H1 (cell line): ENCODE measurements at regions not wholly inside any gene's neighbourhood (a gene's known extent, or its start where the extent isn't known, plus 50 kb on each side); places are given as distances from the start of the nearest gene placed in this dataset.

Experiments
- CTCF ChIA-PET: fragments of 300-600 bp; sonication (Branson Sonifier 250); formaldehyde crosslinking; loops from one replicate; lab custom pipeline; 2021; ENCODE audit not compliant: partially characterized antibody; lab: Charles Lee
- POLR2A ChIA-PET: fragments of 300-600 bp; sonication (Branson Sonifier 250); formaldehyde crosslinking; loops from one replicate; lab custom pipeline; 2021; ENCODE audit warnings: inconsistent platforms; ENCODE audit not compliant: partially characterized antibody; lab: Charles Lee
- DNase-seq, 2 experiments: peaks; one replicate each; pipeline versions ENCODE4 v3.0.0 to v3.0.0-alpha.2; 2010 to 2022; ENCODE audit warnings: low spot score in 2 of 2, low read depth in 1 of 2, mixed read lengths in 1 of 2
- FAIRE-seq: peaks from 2 replicates; lab custom pipeline; 2011; peaks lifted over from hg19 to GRCh38; lab: Jason Lieb, UNC
- H2AFZ ChIP-seq: 2 replicates; pipeline ENCODE4 v1.8.1; 2012; ENCODE audit warnings: low read length, inconsistent platforms
- H2AK5ac ChIP-seq: 2 replicates; pipeline ENCODE4 v1.6.1; 2013; ENCODE audit warnings: low read depth, low read length
- H2BK120ac ChIP-seq: replicated peaks from 2 replicates; pipeline ENCODE3; 2013; ENCODE audit warnings: low read depth, low read length, inconsistent platforms
- H2BK12ac ChIP-seq: 2 replicates; pipeline ENCODE4 v1.6.1; 2013; ENCODE audit warnings: low read depth, low read length
- H2BK15ac ChIP-seq: 2 replicates; pipeline ENCODE4 v1.6.1; 2013; ENCODE audit warnings: low read length
- H2BK20ac ChIP-seq: 2 replicates; pipeline ENCODE4 v1.6.1; 2013; ENCODE audit warnings: low read length
- H2BK5ac ChIP-seq: 2 replicates; pipeline ENCODE4 v1.6.1; 2013; ENCODE audit warnings: low read depth, low read length
- H3K14ac ChIP-seq: 2 replicates; pipeline ENCODE4 v1.6.1; 2013; ENCODE audit warnings: inconsistent platforms; ENCODE audit not compliant: insufficient read length
- H3K18ac ChIP-seq: 2 replicates; pipeline ENCODE4 v1.6.1; 2013; ENCODE audit warnings: low read length; ENCODE audit errors: extremely low read depth
- H3K23ac ChIP-seq: 2 replicates; pipeline ENCODE4 v1.6.1; 2013; ENCODE audit warnings: inconsistent platforms; ENCODE audit not compliant: insufficient read length
- H3K23me2 ChIP-seq: 2 replicates; pipeline ENCODE4 v1.6.1; 2013; ENCODE audit warnings: low read depth, low read length
- H3K27ac ChIP-seq: 2 replicates; pipeline ENCODE4 v1.6.1; 2011; ENCODE audit warnings: low read depth, low read length, inconsistent platforms
- H3K27me3 ChIP-seq, 4 experiments: replicated peaks in 1 of 4; 1 replicate in 1 of 4; 2 replicates in 3 of 4; pipeline versions ENCODE4 v1.6.1 to v1.8.1; 2011 to 2013; ENCODE audit warnings: low read length in 3 of 4, mild to moderate bottlenecking in 3 of 4, inconsistent platforms in 2 of 4, mixed read lengths in 2 of 4, moderate library complexity in 1 of 4; ENCODE audit not compliant: control insufficient read depth in 3 of 4, insufficient read depth in 3 of 4; ENCODE audit errors: extremely low read depth in 1 of 4
- H3K36me3 ChIP-seq, 4 experiments: 2 replicates each; pipeline versions ENCODE4 v1.6.1 to v1.8.1; 2011 to 2013; ENCODE audit warnings: mild to moderate bottlenecking in 4 of 4, low read length in 3 of 4, moderate library complexity in 2 of 4, control low read depth in 1 of 4, inconsistent platforms in 1 of 4; ENCODE audit not compliant: insufficient read depth in 4 of 4, control insufficient read depth in 2 of 4
- H3K4ac ChIP-seq: replicated peaks from 2 replicates; pipeline ENCODE3; 2013; ENCODE audit warnings: low read length, low read depth, mixed read lengths, inconsistent platforms; ENCODE audit not compliant: insufficient read length
- H3K4me1 ChIP-seq, 4 experiments: replicated peaks in 1 of 4; 1 replicate in 1 of 4; 2 replicates in 3 of 4; pipeline versions ENCODE4 v1.6.1 to v1.8.1; 2011 to 2013; ENCODE audit warnings: low read length in 3 of 4, inconsistent platforms in 2 of 4, mixed read lengths in 1 of 4; ENCODE audit not compliant: insufficient read depth in 4 of 4, control insufficient read depth in 3 of 4
- H3K4me2 ChIP-seq, 2 experiments: 2 replicates each; pipeline versions ENCODE4 v1.6.1 to v1.8.1; 2011 to 2013; ENCODE audit warnings: low read depth in 2 of 2, low read length in 2 of 2, control low read depth in 1 of 2, inconsistent platforms in 1 of 2, mild to moderate bottlenecking in 1 of 2; ENCODE audit not compliant: insufficient read depth in 1 of 2
- H3K4me3 ChIP-seq, 4 experiments: fragments of 200-600, 300-600 bp in 1 of 4; sonication (generic), shearing (Covaris generic), sonication (Bioruptor Twin) in 1 of 4; 2 replicates each; pipeline versions ENCODE4 v1.5.1 to v1.8.1; 2011 to 2016; ENCODE audit warnings: low read length in 4 of 4, low read depth in 3 of 4, control low read depth in 2 of 4, inconsistent platforms in 2 of 4, mild to moderate bottlenecking in 2 of 4, mixed read lengths in 1 of 4, moderate library complexity in 1 of 4; ENCODE audit not compliant: insufficient read depth in 2 of 4; ENCODE audit errors: extremely low read depth in 1 of 4
- H3K56ac ChIP-seq: replicated peaks from 2 replicates; pipeline ENCODE3; 2013; ENCODE audit warnings: low read depth, mild to moderate bottlenecking, mixed read lengths, low read length, inconsistent platforms; ENCODE audit not compliant: insufficient read length
- H3K79me1 ChIP-seq: 2 replicates; pipeline ENCODE4 v1.6.1; 2013; ENCODE audit warnings: low read depth, low read length, control low read depth
- H3K79me2 ChIP-seq, 2 experiments: 2 replicates each; pipeline versions ENCODE4 v1.6.1 to v1.8.1; 2012 to 2013; ENCODE audit warnings: low read length in 2 of 2, mild to moderate bottlenecking in 2 of 2, inconsistent platforms in 1 of 2; ENCODE audit not compliant: insufficient read depth in 2 of 2, control insufficient read depth in 1 of 2
- H3K9ac ChIP-seq, 4 experiments: replicated peaks in 1 of 4; 1 replicate in 1 of 4; 2 replicates in 3 of 4; pipeline versions ENCODE4 v1.6.1 to v1.8.1; 2011 to 2013; ENCODE audit warnings: low read depth in 3 of 4, low read length in 3 of 4, control low read depth in 2 of 4, mild to moderate bottlenecking in 2 of 4, moderate library complexity in 2 of 4, inconsistent platforms in 1 of 4; ENCODE audit errors: extremely low read depth in 1 of 4
- H3K9me3 ChIP-seq, 2 experiments: 2 replicates each; pipeline versions ENCODE4 v1.6.1 to v1.8.1; 2012 to 2013; ENCODE audit warnings: mild to moderate bottlenecking in 2 of 2, moderate library complexity in 2 of 2, control low read depth in 1 of 2, inconsistent platforms in 1 of 2, low read depth in 1 of 2, low read length in 1 of 2, mixed read lengths in 1 of 2; ENCODE audit not compliant: insufficient read depth in 2 of 2
- H4K20me1 ChIP-seq, 2 experiments: replicated peaks in 1 of 2; 2 replicates each; pipeline versions ENCODE3 to v1.8.1; 2011 to 2013; ENCODE audit warnings: inconsistent platforms in 2 of 2, low read length in 2 of 2, mild to moderate bottlenecking in 1 of 2; ENCODE audit not compliant: insufficient read depth in 2 of 2, control insufficient read depth in 1 of 2
- H4K5ac ChIP-seq: 2 replicates; pipeline ENCODE4 v1.6.1; 2013; ENCODE audit warnings: low read length, low read depth, mixed read lengths, inconsistent platforms; ENCODE audit not compliant: insufficient read length
- H4K8ac ChIP-seq: 2 replicates; pipeline ENCODE4 v1.8.0; 2013; ENCODE audit warnings: mild to moderate bottlenecking, moderate library complexity, low read length, inconsistent platforms; ENCODE audit not compliant: insufficient read depth; ENCODE audit errors: extremely low read depth
- H4K91ac ChIP-seq: replicated peaks from 2 replicates; pipeline ENCODE3; 2013; ENCODE audit warnings: low read length, mixed read lengths, inconsistent platforms; ENCODE audit not compliant: insufficient read length
- BCL11A ChIP-seq, 2 experiments: IDR thresholded peaks; one replicate each; pipeline ENCODE4 v1.6.1; 2011; ENCODE audit warnings: low read depth in 2 of 2, low read length in 2 of 2, mild to moderate bottlenecking in 2 of 2
- CBX5 ChIP-seq: fragments of 300-800, 300-1000 bp; sonication (generic); IDR thresholded peaks from 2 replicates; pipeline ENCODE4 v1.7.1; 2016; ENCODE audit warnings: antibody characterized with exemption, low read length, low read depth
- KDM4A ChIP-seq: IDR thresholded peaks from one replicate; pipeline ENCODE4 v1.7.1; 2012; ENCODE audit warnings: low read depth, mild to moderate bottlenecking, moderate library complexity, low read length, inconsistent platforms; ENCODE audit not compliant: severe bottlenecking
- KDM5A ChIP-seq: fragments of 200-600 bp; IDR thresholded peaks from 2 replicates; pipeline ENCODE4 v1.7.1; 2012; ENCODE audit warnings: mild to moderate bottlenecking, low read length, inconsistent platforms, mixed read lengths
- POLR2A ChIP-seq, 2 experiments: IDR thresholded peaks; 1 replicate in 1 of 2; 2 replicates in 1 of 2; pipeline ENCODE4 v1.6.1; 2011; ENCODE audit warnings: low read depth in 2 of 2, low read length in 2 of 2, mild to moderate bottlenecking in 2 of 2; ENCODE audit errors: control extremely low read depth in 1 of 2
- RAD21 ChIP-seq, 2 experiments: IDR thresholded peaks in 1 of 2; conservative IDR thresholded peaks in 1 of 2; 2 replicates each; pipeline ENCODE4 v1.6.1; 2011; ENCODE audit warnings: low read depth in 2 of 2, low read length in 2 of 2, improper control_type of control experiment in 1 of 2, inconsistent platforms in 1 of 2, mild to moderate bottlenecking in 1 of 2, moderate library complexity in 1 of 2
- RFX5 ChIP-seq: IDR thresholded peaks from 2 replicates; pipeline ENCODE4 v1.6.1; 2011; ENCODE audit warnings: low read depth, low read length, improper control_type of control experiment, borderline replicate concordance
- SIX5 ChIP-seq: IDR thresholded peaks from 2 replicates; pipeline ENCODE4 v1.6.1; 2011; ENCODE audit warnings: mild to moderate bottlenecking, low read depth, low read length
- SP1 ChIP-seq: IDR thresholded peaks from 2 replicates; pipeline ENCODE4 v1.6.1; 2011; ENCODE audit warnings: low read depth, low read length
- TBP ChIP-seq: IDR thresholded peaks from 2 replicates; pipeline ENCODE4 v1.6.1; 2011; ENCODE audit warnings: low read depth, low read length, improper control_type of control experiment
- WGBS, 2 experiments: shearing (Covaris generic) in 1 of 2; methylation state at CpG; one replicate each; pipeline versions ENCODE4 v1.1.6 to v1.1.7; 2013 to 2015; ENCODE audit warnings: low lambda C conversion rate in 2 of 2, mixed read lengths in 2 of 2, inconsistent platforms in 1 of 2, low coverage in 1 of 2, missing lambda C conversion rate in 1 of 2; ENCODE audit not compliant: insufficient replicate concordance in 2 of 2, insufficient coverage in 1 of 2, insufficient read length in 1 of 2; ENCODE audit errors: extremely low coverage in 1 of 2, missing lambda C conversion rate in 1 of 2; 5-methylcytosine and 5-hydroxymethylcytosine counted together
- TF ChIP-seq, protein P1 (sequence below): IDR thresholded peaks from 2 replicates; pipeline ENCODE4 v1.6.1; 2012; ENCODE audit warnings: low read length, inconsistent platforms

DNA sequence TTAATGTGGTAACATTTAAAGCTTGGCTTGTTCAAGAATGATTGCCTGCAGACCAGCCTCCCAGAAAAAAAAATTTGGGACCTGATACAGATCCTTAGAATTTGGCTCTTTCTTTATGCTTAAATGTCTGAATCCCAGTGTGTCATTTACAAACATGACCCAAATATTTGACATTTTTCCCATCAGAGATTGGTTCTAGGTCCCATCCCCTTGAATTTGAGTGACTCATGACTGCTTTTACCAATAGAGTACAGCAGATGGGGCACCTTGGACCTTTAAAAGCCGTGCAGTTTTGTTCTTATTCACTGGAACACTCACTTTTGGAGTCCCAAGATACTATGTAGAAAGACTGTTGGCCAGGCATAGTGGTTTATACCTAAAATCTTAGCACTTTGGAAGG is 231.6 kb downstream of the ZIC1 start:
- Histone ChIP-seq H4K20me1 (no peaks in the 10 kb centered on the region), H2AFZ (no peak overlapping the region), H3K14ac (no peak overlapping the region), H2AK5ac (no peak overlapping the region), H3K4me2 (no peak overlapping the region), H3K56ac (no peak overlapping the region), H3K18ac (no peak overlapping the region), H3K23me2 (no peaks in the 10 kb centered on the region), H3K36me3 (no peaks in the 10 kb centered on the region), H2BK5ac (no peak overlapping the region), H3K79me2 (no peaks in the 10 kb centered on the region), H2BK20ac (no peak overlapping the region), H3K9me3 (no peaks in the 10 kb centered on the region), H3K9ac (no peak overlapping the region), H4K8ac (no peak overlapping the region), H3K4ac (no peak overlapping the region), H3K27ac (no peak overlapping the region), H3K27me3 (no peaks in the 10 kb centered on the region), H2BK120ac (no peak overlapping the region), H4K5ac (no peak overlapping the region), H3K23ac (no peak overlapping the region), H2BK12ac (no peak overlapping the region), H3K4me3 (no peak overlapping the region), H4K91ac (no peak overlapping the region), H3K4me1 (no peaks in the 10 kb centered on the region), H2BK15ac (no peak overlapping the region), H3K79me1 (no peaks in the 10 kb centered on the region)
- no peak for FAIRE-seq
- WGBS, 2 experiments: 100% methylated on average over 1 of the region's 1 CpG; no CpG with 5 or more reads in 1 of the 2 experiments
- ChIA-PET CTCF (interaction anchor here (1.3 kb wide), 2 partner anchors 12 to 488 kb away, joined by 3 to 4 read pairs; no protein-coding TSS in a partner anchor), POLR2A (no interaction called here)
- DNase-seq: no peak
- TF ChIP-seq TBP (no peak), RAD21 (IDR thresholded peaks at IDR 0.05 in 1 of 2, conservative IDR thresholded peaks at IDR 0.05 in 1 of 2; ENCODE audit: low read depth in 2 of 2, low read length in 2 of 2) (no peak), SP1 (no peak), CBX5 (no peak), BCL11A (IDR thresholded peaks at IDR 0.05; ENCODE audit: low read depth in 2 of 2, low read length in 2 of 2) (no peak), KDM4A (no peak), RFX5 (no peak), POLR2A (IDR thresholded peaks at IDR 0.05; ENCODE audit: control extremely low read depth in 1 of 2, low read depth in 2 of 2, low read length in 2 of 2) (no peak), KDM5A (no peak), SIX5 (no peak)
- TF ChIP-seq, protein P1, sequence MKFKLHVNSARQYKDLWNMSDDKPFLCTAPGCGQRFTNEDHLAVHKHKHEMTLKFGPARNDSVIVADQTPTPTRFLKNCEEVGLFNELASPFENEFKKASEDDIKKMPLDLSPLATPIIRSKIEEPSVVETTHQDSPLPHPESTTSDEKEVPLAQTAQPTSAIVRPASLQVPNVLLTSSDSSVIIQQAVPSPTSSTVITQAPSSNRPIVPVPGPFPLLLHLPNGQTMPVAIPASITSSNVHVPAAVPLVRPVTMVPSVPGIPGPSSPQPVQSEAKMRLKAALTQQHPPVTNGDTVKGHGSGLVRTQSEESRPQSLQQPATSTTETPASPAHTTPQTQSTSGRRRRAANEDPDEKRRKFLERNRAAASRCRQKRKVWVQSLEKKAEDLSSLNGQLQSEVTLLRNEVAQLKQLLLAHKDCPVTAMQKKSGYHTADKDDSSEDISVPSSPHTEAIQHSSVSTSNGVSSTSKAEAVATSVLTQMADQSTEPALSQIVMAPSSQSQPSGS: no peak
